ENCODE measurements at regions not wholly inside any gene's neighbourhood (a gene's known extent, or its start where the extent isn't known, plus 50 kb on each side); places are given as distances from the start of the nearest gene placed in this dataset.
"Not testable (repeated sequence)": the region's sequence is repeated elsewhere in the genome, so short reads cannot be mapped to it uniquely, and the experiment has no call there.

- Histone ChIP-seq H3K9me3 (replicated peaks) (peaks cover 8% of the 10 kb centered on the region), H3K27me3 (ENCODE audit: low read depth) (no peaks in the 10 kb centered on the region), H3K36me3 (no peaks in the 10 kb centered on the region), H3K4me3 (no peak overlapping the region), H3K27ac (replicated peaks) (no peak overlapping the region), H3K4me1 (no peaks in the 10 kb centered on the region)
- no peak for DNase-seq
- intact Hi-C loops (cut with micrococcal nuclease), result no loop called here
- no peak for TF ChIP-seq CTCF (IDR thresholded peaks at IDR 0.05; ENCODE audit: borderline replicate concordance)
Observed at GRCh38 chr7:9328296-9328695, 894.9 kb downstream of the NXPH1 start.

- no peaks in the 10 kb centered on the region for H3K27me3 ChIP-seq (ENCODE audit: low read depth)
- no peak overlapping the region for H3K27ac ChIP-seq (replicated peaks)
- peaks cover 4% of the 10 kb centered on the region for H3K9me3 ChIP-seq (replicated peaks)
- H3K4me3 ChIP-seq, result no peak overlapping the region
- H3K4me1 ChIP-seq, result no peaks in the 10 kb centered on the region
- no peak for TF ChIP-seq CTCF (IDR thresholded peaks at IDR 0.05; ENCODE audit: borderline replicate concordance)
- intact Hi-C loops (cut with micrococcal nuclease), result no loop called here
- H3K36me3 ChIP-seq, result no peaks in the 10 kb centered on the region
- DNase-seq, result no peak
Observed at GRCh38 chr7:9349625-9350024, 916.2 kb downstream of the NXPH1 start.

- no peak for TF ChIP-seq CTCF (IDR thresholded peaks at IDR 0.05; ENCODE audit: borderline replicate concordance)
- Histone ChIP-seq H3K9me3 (replicated peaks) (peaks cover 44% of the 10 kb centered on the region), H3K4me3 (no peak overlapping the region), H3K36me3 (no peaks in the 10 kb centered on the region), H3K27ac (replicated peaks) (no peak overlapping the region), H3K27me3 (ENCODE audit: low read depth) (no peaks in the 10 kb centered on the region), H3K4me1 (no peaks in the 10 kb centered on the region)
- intact Hi-C loops (cut with micrococcal nuclease), result no loop called here
- no peak for DNase-seq
Observed at GRCh38 chr7:9391221-9391620, 957.8 kb downstream of the NXPH1 start.

- no peak for TF ChIP-seq CTCF (IDR thresholded peaks at IDR 0.05; ENCODE audit: borderline replicate concordance)
- peaks cover 37% of the 10 kb centered on the region for H3K9me3 ChIP-seq (replicated peaks)
- no peaks in the 10 kb centered on the region for H3K36me3 ChIP-seq
- H3K4me3 ChIP-seq, result no peak overlapping the region
- no peaks in the 10 kb centered on the region for H3K27me3 ChIP-seq (ENCODE audit: low read depth)
- intact Hi-C loops (cut with micrococcal nuclease), result no loop called here
- no peak overlapping the region for H3K27ac ChIP-seq (replicated peaks)
- H3K4me1 ChIP-seq, result no peaks in the 10 kb centered on the region
- DNase-seq, result no peak
Observed at GRCh38 chr7:9391984-9392383, 958.6 kb downstream of the NXPH1 start.

GRCh38 chr7:9404386-9404785 lies 971.0 kb downstream of the NXPH1 start:
- H3K36me3 ChIP-seq; H3K4me1 ChIP-seq; H3K9me3 ChIP-seq (replicated peaks); H3K4me3 ChIP-seq; DNase-seq; H3K27me3 ChIP-seq (ENCODE audit: low read depth); intact Hi-C loops (cut with micrococcal nuclease); H3K27ac ChIP-seq (replicated peaks): not testable (repeated sequence)

GRCh38 chr7:9407816-9408215 lies 974.4 kb downstream of the NXPH1 start:
- intact Hi-C loops (cut with micrococcal nuclease), result no loop called here
- no peaks in the 10 kb centered on the region for H3K4me1 ChIP-seq
- no peak for DNase-seq
- no peak for TF ChIP-seq CTCF (IDR thresholded peaks at IDR 0.05; ENCODE audit: borderline replicate concordance)
- peaks cover 10% of the 10 kb centered on the region for H3K9me3 ChIP-seq (replicated peaks)
- H3K36me3 ChIP-seq, result no peaks in the 10 kb centered on the region
- no peak overlapping the region for H3K27ac ChIP-seq (replicated peaks)
- H3K4me3 ChIP-seq, result no peak overlapping the region
- no peaks in the 10 kb centered on the region for H3K27me3 ChIP-seq (ENCODE audit: low read depth)

Measured in left ventricle myocardium inferior (tissue), 1 donor.